ENCODE measurements at regions not wholly inside any gene's neighbourhood (a gene's known extent, or its start where the extent isn't known, plus 50 kb on each side); places are given as distances from the start of the nearest gene placed in this dataset.

DNA sequence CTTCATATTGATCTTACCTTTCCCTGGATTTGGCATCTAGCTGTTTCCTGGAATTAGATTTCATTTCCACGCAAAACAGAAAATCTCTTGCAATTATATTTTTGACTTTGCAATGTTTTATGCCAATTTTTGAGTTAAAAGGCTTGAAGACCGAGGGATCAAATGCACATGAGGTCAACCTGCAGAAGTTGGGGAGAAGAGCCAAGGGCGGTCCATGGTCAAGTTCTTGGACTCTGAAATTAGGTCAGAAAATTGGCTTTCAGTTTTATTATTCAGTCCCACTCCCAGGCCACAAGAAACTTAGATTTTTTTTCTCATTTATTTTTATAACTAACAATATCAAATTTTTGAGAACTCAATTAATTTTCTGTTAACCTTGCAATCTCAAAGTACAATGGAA lies 499.1 kb upstream of the USP24 start:
- H3K4me1 ChIP-seq (ENCODE audit: control insufficient read depth, insufficient read depth, low read length), result no peaks in the 10 kb centered on the region
- Mint-ChIP-seq H3K9me3 (no peaks in the 10 kb centered on the region), H3K4me1 (peaks cover 10% of the 10 kb centered on the region), H3K27me3 (ENCODE audit: insufficient read depth) (peaks cover 23% of the 10 kb centered on the region), H3K36me3 (ENCODE audit: low read depth) (no peaks in the 10 kb centered on the region), H3K4me3 (no peak overlapping the region), H3K27ac (no peak overlapping the region)
- H3K36me3 ChIP-seq (ENCODE audit: control insufficient read depth, insufficient read depth, low read length), result no peaks in the 10 kb centered on the region
- no peak for DNase-seq
- H3K27me3 ChIP-seq (ENCODE audit: control insufficient read depth, insufficient read depth, low read length, poor library complexity, severe bottlenecking), result peaks cover 12% of the 10 kb centered on the region
- H3K4me3 ChIP-seq (ENCODE audit: low read length), result no peak overlapping the region
- 92 to 93% methylated on average over 2 to 3 of the region's 3 CpGs for WGBS, 2 experiments (ENCODE audit: insufficient coverage in 1 of 2, insufficient read length in 1 of 2)
- H3K27ac ChIP-seq (ENCODE audit: low read depth, low read length), result no peak overlapping the region
- no peak overlapping the region for H3K9ac ChIP-seq (ENCODE audit: extremely low read depth, low read length, poor library complexity, severe bottlenecking)
- peaks cover 6% of the 10 kb centered on the region for H3K9me3 ChIP-seq (ENCODE audit: control insufficient read depth, low read length)
- TF ChIP-seq, protein P1, sequence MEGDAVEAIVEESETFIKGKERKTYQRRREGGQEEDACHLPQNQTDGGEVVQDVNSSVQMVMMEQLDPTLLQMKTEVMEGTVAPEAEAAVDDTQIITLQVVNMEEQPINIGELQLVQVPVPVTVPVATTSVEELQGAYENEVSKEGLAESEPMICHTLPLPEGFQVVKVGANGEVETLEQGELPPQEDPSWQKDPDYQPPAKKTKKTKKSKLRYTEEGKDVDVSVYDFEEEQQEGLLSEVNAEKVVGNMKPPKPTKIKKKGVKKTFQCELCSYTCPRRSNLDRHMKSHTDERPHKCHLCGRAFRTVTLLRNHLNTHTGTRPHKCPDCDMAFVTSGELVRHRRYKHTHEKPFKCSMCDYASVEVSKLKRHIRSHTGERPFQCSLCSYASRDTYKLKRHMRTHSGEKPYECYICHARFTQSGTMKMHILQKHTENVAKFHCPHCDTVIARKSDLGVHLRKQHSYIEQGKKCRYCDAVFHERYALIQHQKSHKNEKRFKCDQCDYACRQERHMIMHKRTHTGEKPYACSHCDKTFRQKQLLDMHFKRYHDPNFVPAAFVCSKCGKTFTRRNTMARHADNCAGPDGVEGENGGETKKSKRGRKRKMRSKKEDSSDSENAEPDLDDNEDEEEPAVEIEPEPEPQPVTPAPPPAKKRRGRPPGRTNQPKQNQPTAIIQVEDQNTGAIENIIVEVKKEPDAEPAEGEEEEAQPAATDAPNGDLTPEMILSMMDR (conservative IDR thresholded peaks at IDR 0.05), result no peak

GRCh38 chr1:55713516-55713915 lies 498.4 kb upstream of the USP24 start:
- Mint-ChIP-seq H3K27ac (no peak overlapping the region), H3K27me3 (ENCODE audit: insufficient read depth) (peaks cover 21% of the 10 kb centered on the region), H3K4me3 (no peak overlapping the region), H3K9me3 (no peaks in the 10 kb centered on the region), H3K36me3 (ENCODE audit: low read depth) (no peaks in the 10 kb centered on the region), H3K4me1 (peaks cover 5% of the 10 kb centered on the region)
- WGBS, 2 experiments (ENCODE audit: insufficient coverage in 1 of 2, insufficient read length in 1 of 2), result 88 to 92% methylated on average over 5 of the region's 5 CpGs
- H3K4me3 ChIP-seq (ENCODE audit: low read length), result no peak overlapping the region
- no peak for DNase-seq
- H3K36me3 ChIP-seq (ENCODE audit: control insufficient read depth, insufficient read depth, low read length), result no peaks in the 10 kb centered on the region
- H3K4me1 ChIP-seq (ENCODE audit: control insufficient read depth, insufficient read depth, low read length), result no peaks in the 10 kb centered on the region
- peaks cover 9% of the 10 kb centered on the region for H3K27me3 ChIP-seq (ENCODE audit: control insufficient read depth, insufficient read depth, low read length, poor library complexity, severe bottlenecking)
- no peak overlapping the region for H3K27ac ChIP-seq (ENCODE audit: low read depth, low read length)
- no peak overlapping the region for H3K9ac ChIP-seq (ENCODE audit: extremely low read depth, low read length, poor library complexity, severe bottlenecking)
- TF ChIP-seq, protein P1 (conservative IDR thresholded peaks at IDR 0.05), result no peak
- H3K9me3 ChIP-seq (ENCODE audit: control insufficient read depth, low read length), result peaks cover 6% of the 10 kb centered on the region

- H3K9me3 ChIP-seq (ENCODE audit: control insufficient read depth, low read length), result peaks cover 6% of the 10 kb centered on the region
- no peaks in the 10 kb centered on the region for H3K4me1 ChIP-seq (ENCODE audit: control insufficient read depth, insufficient read depth, low read length)
- no peak overlapping the region for H3K9ac ChIP-seq (ENCODE audit: extremely low read depth, low read length, poor library complexity, severe bottlenecking)
- peaks cover 5% of the 10 kb centered on the region for H3K4me1 Mint-ChIP-seq
- H3K4me3 Mint-ChIP-seq, result no peak overlapping the region
- WGBS, 2 experiments (ENCODE audit: insufficient coverage in 1 of 2, insufficient read length in 1 of 2), result 93 to 94% methylated on average over 3 to 6 of the region's 6 CpGs
- no peak for DNase-seq
- H3K27ac ChIP-seq (ENCODE audit: low read depth, low read length), result no peak overlapping the region
- H3K27me3 Mint-ChIP-seq (ENCODE audit: insufficient read depth), result peaks cover 12% of the 10 kb centered on the region
- no peaks in the 10 kb centered on the region for H3K36me3 ChIP-seq (ENCODE audit: control insufficient read depth, insufficient read depth, low read length)
- no peaks in the 10 kb centered on the region for H3K36me3 Mint-ChIP-seq (ENCODE audit: low read depth)
- H3K9me3 Mint-ChIP-seq, result no peaks in the 10 kb centered on the region
- TF ChIP-seq, protein P1 (conservative IDR thresholded peaks at IDR 0.05), result no peak
- no peak overlapping the region for H3K27ac Mint-ChIP-seq
- H3K4me3 ChIP-seq (ENCODE audit: low read length), result no peak overlapping the region
- H3K27me3 ChIP-seq (ENCODE audit: control insufficient read depth, insufficient read depth, low read length, poor library complexity, severe bottlenecking), result peaks cover 4% of the 10 kb centered on the region
These were observed 497.0 kb upstream of the USP24 start for GRCh38 chr1:55712148-55712547.

Data from endodermal cell (in vitro differentiated cells).